ENCODE measurements at regions not wholly inside any gene's neighbourhood (a gene's known extent, or its start where the extent isn't known, plus 50 kb on each side); places are given as distances from the start of the nearest gene placed in this dataset.

DNA sequence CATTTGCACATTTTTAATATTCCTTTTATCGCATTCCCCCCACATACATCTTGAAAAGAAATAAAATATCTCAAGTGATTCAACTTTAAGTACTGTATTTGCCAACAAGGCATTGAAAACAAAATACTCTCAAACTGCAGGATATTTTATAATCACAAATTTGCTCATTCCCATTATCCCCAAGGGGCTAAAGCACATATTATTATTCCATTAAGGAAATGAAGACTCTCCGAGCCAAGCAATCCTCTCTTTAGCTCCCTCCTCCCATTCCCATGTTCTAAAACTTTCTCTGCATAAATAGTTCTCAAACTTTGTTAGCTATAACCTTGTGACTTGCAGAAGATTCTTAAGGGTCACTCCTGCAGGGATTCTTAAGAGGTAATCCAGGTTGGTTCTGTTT, 436.8 kb downstream of the KCNJ2 start:
- TF ChIP-seq, protein P1, sequence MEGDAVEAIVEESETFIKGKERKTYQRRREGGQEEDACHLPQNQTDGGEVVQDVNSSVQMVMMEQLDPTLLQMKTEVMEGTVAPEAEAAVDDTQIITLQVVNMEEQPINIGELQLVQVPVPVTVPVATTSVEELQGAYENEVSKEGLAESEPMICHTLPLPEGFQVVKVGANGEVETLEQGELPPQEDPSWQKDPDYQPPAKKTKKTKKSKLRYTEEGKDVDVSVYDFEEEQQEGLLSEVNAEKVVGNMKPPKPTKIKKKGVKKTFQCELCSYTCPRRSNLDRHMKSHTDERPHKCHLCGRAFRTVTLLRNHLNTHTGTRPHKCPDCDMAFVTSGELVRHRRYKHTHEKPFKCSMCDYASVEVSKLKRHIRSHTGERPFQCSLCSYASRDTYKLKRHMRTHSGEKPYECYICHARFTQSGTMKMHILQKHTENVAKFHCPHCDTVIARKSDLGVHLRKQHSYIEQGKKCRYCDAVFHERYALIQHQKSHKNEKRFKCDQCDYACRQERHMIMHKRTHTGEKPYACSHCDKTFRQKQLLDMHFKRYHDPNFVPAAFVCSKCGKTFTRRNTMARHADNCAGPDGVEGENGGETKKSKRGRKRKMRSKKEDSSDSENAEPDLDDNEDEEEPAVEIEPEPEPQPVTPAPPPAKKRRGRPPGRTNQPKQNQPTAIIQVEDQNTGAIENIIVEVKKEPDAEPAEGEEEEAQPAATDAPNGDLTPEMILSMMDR (conservative IDR thresholded peaks at IDR 0.05; ENCODE audit: low read depth, low read length), result no peak
- no peak for TF ChIP-seq EZH2 (IDR thresholded peaks at IDR 0.05; ENCODE audit: low read length, unreplicated experiment)
